ENCODE measurements at regions not wholly inside any gene's neighbourhood (a gene's known extent, or its start where the extent isn't known, plus 50 kb on each side); places are given as distances from the start of the nearest gene placed in this dataset.

DNA sequence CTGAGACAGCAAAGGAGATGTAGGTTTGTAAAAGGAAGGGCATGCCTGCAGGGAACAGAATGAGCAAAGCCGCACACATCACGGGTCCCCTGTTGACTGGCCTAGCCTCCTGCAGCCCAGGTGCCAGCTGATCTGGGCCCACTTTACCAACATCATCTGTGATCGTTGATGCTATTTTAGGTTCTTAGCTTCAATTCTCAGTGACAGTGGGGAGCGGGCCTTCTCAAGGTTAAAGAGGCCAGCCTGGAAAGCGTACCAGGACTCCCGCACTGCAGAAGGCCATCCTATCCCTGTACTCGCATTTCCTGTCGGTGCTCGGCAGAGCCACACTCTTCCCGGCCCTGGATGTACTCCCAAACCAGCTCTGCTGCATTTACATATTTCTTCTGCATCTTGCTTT is 213.5 kb upstream of the IRX1 start:
- TF ChIP-seq POLR2AphosphoS5 (IDR thresholded peaks at IDR 0.05) (no peak), POLR2A (IDR thresholded peaks at IDR 0.05) (no peak), EP300 (IDR thresholded peaks at IDR 0.05) (no peak)
- TF ChIP-seq, protein P1, sequence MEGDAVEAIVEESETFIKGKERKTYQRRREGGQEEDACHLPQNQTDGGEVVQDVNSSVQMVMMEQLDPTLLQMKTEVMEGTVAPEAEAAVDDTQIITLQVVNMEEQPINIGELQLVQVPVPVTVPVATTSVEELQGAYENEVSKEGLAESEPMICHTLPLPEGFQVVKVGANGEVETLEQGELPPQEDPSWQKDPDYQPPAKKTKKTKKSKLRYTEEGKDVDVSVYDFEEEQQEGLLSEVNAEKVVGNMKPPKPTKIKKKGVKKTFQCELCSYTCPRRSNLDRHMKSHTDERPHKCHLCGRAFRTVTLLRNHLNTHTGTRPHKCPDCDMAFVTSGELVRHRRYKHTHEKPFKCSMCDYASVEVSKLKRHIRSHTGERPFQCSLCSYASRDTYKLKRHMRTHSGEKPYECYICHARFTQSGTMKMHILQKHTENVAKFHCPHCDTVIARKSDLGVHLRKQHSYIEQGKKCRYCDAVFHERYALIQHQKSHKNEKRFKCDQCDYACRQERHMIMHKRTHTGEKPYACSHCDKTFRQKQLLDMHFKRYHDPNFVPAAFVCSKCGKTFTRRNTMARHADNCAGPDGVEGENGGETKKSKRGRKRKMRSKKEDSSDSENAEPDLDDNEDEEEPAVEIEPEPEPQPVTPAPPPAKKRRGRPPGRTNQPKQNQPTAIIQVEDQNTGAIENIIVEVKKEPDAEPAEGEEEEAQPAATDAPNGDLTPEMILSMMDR (IDR thresholded peaks at IDR 0.05): no peak
